ENCODE measurements at regions not wholly inside any gene's neighbourhood (a gene's known extent, or its start where the extent isn't known, plus 50 kb on each side); places are given as distances from the start of the nearest gene placed in this dataset.

GRCh38 chr10:120251821-120252442 is 205.1 kb upstream of the PLPP4 start:
- TF ChIP-seq CTCF (IDR thresholded peaks at IDR 0.05; ENCODE audit: insufficient read depth, low read depth, low read length, missing control alignments) = no peak
- no peak for DNase-seq (ENCODE audit: low read depth)
- H3K4me3 ChIP-seq (ENCODE audit: low read length) = no peak overlapping the region

- TF ChIP-seq CTCF (IDR thresholded peaks at IDR 0.05; ENCODE audit: insufficient read depth, low read depth, low read length, missing control alignments) = no peak
Measured at GRCh38 chr10:120253131-120253530, 203.9 kb upstream of the PLPP4 start.

GRCh38 chr10:120260456-120260855 is 196.6 kb upstream of the PLPP4 start:
- no peak overlapping the region for H3K4me3 ChIP-seq (ENCODE audit: low read length)

More at GRCh38 chr10:120253131-120253530, 203.9 kb upstream of the PLPP4 start:
- DNase-seq (ENCODE audit: low read depth) = no peak
- no peak overlapping the region for H3K4me3 ChIP-seq (ENCODE audit: low read length)

GRCh38 chr10:120262857-120263547 is 194.0 kb upstream of the PLPP4 start:
- DNase-seq (ENCODE audit: low read depth) = peak; percentile 24
- TF ChIP-seq CTCF (IDR thresholded peaks at IDR 0.05; ENCODE audit: insufficient read depth, low read depth, low read length, missing control alignments) = no peak
- H3K4me3 ChIP-seq (ENCODE audit: low read length) = no peak overlapping the region

More at GRCh38 chr10:120260456-120260855, 196.6 kb upstream of the PLPP4 start:
- no peak for TF ChIP-seq CTCF (IDR thresholded peaks at IDR 0.05; ENCODE audit: insufficient read depth, low read depth, low read length, missing control alignments)
- no peak for DNase-seq (ENCODE audit: low read depth)

- H3K4me3 ChIP-seq (ENCODE audit: low read length) = no peak overlapping the region
- TF ChIP-seq CTCF (IDR thresholded peaks at IDR 0.05; ENCODE audit: insufficient read depth, low read depth, low read length, missing control alignments) = no peak
- no peak for DNase-seq (ENCODE audit: low read depth)
Measured at GRCh38 chr10:120266022-120266421, 191.0 kb upstream of the PLPP4 start.

- no peak overlapping the region for H3K4me3 ChIP-seq (ENCODE audit: low read length)
- TF ChIP-seq CTCF (IDR thresholded peaks at IDR 0.05; ENCODE audit: insufficient read depth, low read depth, low read length, missing control alignments) = no peak
- no peak for DNase-seq (ENCODE audit: low read depth)
Measured at GRCh38 chr10:120270906-120271305, 186.1 kb upstream of the PLPP4 start.

All from epithelial cell of esophagus (primary cell).